HG02938 (cell line): ENCODE measurements at regions not wholly inside any gene's neighbourhood (a gene's known extent, or its start where the extent isn't known, plus 50 kb on each side); places are given as distances from the start of the nearest gene placed in this dataset.

ENCODE experiments used
- ATAC-seq: cut with Tn5 transposase; IDR thresholded peaks from one replicate; pipeline ENCODE4 v1.9.1; 2021; ENCODE audit warnings: mild to moderate bottlenecking, moderate library complexity; ENCODE audit not compliant: unreplicated experiment

DNA sequence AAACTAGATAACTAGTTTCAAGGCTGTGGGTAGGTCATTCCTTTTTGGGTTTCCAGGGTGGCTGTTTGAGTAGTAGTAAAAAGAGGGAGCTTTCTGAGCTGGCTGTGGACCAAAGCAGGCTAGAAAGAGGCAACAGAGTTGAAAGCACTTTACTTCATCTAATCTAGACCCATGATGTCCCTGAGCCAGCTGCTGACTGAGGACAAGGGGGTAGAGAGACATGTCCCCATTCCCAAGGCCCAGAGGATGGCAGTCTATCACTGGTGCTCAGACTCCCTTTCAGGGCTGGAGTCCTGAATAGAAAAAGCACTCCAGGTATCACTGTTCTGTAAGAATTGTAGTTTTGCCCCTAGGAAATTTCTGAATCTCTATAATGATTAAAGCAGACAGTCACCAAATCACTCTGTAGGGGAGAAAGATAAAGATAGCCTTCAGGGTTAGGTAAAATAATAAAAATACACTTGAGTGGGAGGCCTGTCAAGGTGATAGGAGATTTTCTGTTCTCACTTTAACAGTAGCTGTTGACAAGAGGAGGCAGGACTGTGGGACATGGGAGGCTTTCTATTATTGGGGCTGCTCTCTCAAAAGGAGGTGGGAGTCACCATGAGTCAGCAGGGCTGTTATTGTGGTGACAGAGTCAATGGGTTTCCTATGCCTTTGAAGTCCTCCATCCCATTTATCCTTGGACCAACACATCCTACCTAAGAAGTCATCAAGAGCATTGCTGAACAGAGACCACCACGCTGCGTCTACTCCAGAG, 190.2 kb upstream of the MPHOSPH6 start:
- no peak for ATAC-seq

DNA sequence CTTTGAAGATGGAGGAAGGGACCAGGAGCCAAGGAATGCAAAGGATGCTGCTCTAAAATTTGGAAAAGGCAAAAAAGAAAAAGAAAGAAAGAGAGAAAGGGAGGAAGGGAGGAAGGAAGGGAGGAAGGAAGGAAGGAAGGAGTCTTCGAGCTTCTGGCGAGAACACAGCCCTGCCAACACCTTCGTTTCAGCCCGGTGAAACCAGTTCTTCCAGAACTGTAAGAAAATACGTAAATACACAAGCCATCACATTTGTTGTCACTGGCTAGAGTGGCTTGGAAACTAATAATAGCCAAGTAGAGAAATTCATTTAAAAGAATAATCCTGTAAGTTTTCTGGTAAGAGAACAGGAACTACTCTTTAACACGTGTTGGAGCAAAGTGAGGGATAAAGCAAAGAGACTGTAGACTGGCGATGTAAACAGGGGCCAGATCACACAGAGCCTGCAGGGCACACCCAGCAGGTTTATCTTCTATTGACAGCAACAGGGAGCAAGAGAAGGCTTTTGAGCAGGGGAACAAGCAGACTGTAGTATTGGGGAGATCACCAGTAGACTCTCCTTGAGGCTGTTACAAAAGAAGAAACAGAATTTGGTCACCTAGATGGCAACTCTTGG, 188.7 kb upstream of the MPHOSPH6 start:
- ATAC-seq: no peak

DNA sequence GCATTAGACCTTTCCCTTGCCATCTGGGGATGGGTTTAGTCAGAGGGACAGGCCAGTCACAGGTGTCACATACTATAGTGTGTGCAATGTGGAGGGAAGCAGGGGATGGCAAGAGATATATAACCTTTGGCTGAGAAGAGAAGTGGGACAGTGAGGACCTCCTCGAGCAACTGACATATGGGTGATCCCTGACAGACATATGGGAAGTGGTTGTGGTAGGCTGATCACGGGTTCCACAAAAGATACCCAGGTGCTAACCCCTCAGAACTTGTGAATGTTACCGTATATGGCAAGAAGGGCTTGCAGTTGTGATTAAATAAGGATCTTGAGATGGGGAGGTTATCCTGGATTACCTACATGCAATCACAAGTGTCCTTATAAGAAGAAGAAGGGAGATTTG, 188.1 kb upstream of the MPHOSPH6 start:
- ATAC-seq: no peak

DNA sequence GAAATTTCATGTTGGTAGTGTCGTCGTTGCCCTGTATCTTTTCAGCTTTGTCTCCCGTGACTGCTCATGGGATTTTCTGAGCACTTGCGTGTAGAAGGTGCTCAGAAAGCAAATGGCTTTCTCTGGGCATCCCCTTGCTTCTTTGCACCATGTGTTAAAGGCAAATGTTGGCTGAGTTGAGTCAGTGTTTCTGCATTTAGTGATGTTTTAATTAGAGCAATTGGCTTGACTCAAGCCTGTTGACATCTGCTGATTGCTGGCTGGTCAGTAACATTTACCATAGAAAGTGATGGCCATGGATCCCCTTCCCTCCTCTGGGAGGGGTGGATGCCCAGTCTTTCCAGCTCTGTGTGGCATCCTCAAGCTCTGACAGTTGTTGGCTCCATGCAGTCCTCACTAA, 187.2 kb upstream of the MPHOSPH6 start:
- ATAC-seq: no peak

DNA sequence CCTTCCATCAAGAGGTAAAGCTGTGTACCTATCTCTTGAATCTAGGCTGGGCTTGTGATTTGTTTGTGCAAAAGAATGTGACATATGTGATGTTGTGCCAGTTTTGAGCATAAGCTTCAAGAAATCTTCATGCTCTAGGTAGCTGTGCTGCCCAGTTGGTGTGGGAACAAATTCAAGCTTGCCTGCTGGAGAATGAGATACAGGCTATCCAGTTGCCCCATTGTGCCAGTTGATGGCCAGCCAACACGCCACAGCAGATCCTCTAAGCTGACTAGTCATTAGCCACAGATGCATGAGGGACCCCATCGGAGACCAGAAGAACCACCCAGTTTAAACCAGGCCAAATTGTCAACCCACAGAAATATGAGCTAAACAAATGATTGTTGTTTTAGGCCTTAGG, 180.5 kb upstream of the MPHOSPH6 start:
- ATAC-seq: no peak

DNA sequence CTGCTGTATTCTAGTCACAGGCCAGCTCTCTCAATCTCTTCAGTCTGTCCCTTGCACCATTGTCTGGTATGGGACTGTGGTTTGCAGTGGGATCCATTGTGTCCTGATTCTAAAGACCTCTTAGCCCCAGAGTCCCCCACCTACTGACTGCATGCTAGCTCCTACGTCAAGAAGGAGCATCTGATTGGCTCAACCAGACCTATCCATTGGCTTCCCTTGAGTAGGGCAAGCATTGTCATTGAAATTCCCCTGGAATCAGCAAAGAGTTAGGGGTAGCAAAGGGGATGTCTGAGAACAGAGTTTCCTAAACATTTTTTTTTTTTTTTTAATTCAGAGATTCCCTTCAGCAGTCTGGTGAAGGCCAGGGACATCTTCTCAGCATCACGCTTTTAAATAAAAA, 175.3 kb upstream of the MPHOSPH6 start:
- ATAC-seq: no peak

DNA sequence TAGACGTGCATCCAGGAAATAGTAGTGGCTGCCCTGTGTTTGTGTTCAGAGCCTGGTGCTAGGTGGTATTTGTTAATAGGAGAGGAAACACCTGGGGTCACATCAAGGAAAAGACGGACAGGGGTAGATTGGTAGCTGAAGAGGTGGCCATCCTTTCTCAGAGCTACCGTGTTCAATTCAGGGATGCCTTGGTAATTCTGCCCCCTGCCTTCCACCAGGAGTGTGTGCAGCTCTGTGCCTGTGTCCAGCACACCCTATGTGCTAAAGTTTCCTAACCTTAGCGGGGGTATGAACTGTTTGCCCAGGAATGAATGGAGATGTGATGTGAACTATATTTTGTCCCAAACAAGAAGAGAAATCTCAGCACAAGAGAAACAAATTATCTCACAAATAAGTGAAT, 174.1 kb upstream of the MPHOSPH6 start:
- ATAC-seq: no peak

DNA sequence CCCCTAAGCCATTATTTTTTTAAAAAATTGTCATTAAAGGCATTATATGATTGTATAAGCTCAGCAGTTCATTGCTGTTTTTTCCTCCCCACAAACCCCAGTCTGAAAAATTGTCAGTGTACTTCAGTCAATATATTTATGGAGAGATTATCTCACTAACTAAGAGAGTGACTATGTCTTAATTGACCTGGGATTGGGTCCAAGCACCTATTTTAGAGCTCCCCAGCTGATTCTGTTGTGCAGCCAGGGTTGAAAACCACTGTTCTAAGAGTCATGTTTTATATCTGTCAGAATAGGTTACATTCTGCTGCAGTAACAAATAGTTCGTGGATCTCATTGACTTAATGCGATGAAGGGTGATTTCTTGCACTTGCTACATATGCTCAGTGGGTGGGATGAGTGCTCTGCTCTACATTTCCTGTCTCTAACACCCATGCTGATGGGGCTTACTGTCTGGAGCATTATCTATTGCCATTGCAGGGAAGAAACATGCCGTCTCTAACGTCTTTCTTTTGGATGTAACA, 171.2 kb upstream of the MPHOSPH6 start:
- no peak for ATAC-seq

DNA sequence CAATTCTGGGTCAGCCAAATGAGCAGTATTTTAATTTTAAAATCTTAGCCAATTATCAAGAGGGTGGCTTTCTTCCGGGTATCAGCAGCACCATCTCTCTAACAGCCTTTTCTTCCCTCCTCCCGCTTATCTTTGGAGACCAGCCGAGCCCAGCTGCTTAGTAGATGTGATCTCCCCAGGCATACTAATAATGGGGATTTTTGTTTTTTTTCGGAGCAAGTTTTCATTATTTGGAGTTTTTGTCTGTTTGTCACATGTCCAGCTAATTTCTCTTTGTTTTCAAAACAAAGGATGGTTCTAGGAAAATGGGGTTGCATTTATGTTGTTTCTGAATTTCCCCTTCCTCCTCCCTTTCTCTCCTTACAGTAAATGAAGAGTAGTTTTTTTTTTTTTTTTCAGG, 170.5 kb upstream of the MPHOSPH6 start:
- ATAC-seq: no peak

DNA sequence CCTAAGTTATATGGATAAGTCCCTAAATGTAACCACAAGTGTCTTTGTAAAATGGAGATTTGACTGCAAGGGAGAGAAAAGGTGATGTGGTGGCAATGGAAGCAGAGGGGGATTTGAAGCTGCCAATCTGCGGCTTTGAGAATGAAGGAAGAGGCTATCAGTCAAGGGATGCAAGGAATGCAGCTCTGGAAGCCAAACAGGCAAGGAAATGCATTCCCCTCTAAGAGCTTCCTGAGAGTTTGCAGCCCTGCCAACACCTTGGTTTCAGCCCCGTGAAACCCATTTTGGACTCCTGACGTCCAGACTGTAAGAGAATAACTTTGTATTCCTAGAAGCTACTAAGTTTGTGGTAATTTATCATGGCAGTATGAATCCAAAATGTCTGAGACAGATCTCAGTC, 167.3 kb upstream of the MPHOSPH6 start:
- no peak for ATAC-seq

DNA sequence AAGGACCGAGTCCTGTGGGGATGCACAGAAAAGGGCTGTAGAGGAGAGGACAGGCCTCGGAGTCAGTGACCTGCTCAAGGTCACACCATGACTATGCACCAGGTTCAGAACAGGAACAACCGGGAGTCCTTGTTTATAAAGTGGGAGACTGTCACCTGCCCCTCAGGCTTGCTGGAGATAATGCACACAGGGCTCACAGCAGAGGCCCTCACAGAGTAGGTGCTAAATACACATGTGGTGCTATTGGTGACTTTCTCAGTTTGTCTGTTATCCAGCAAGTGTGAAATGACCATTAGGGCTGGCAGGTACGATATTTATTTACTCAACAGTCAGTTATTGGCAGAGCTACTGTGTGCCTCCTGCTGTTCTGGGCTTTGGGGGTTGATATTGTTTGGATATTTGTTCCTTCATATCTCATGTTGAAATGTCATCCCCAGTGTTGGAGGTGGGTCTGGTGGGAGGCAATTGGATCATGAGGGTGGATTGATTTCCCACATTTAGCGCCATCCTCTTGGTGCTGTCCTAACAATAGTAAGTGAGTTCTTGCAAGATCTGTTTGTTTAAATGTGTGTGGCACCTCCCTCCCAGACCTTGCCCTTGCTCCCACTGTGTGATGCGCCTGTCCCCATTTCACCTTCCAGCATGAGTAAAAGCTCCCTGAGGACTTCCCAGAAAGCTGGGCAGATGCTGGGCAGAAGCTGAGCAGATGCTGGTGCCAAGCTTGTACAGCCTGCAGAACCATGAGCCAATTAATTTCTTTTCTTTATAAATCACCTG, 162.1 kb upstream of the MPHOSPH6 start:
- no peak for ATAC-seq

DNA sequence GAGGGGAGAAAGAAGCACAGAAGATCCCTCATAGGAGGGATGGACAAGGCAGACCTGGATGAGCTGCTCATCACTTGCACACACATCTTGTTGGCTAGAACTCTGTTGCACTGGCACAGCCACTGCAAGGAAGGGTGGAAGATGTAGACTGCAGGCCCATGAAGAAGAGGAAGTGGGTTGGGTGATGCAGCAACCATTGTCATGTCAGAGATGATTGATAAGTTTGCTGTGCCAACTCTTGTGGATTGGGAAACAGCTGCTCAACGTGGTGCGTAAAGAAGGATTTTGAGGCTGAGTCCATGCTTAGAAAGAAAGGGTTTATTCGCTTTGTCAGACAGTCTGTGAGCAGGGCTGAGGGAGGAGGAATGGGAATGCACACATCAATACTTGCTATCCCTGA, 161.4 kb upstream of the MPHOSPH6 start:
- ATAC-seq: no peak

DNA sequence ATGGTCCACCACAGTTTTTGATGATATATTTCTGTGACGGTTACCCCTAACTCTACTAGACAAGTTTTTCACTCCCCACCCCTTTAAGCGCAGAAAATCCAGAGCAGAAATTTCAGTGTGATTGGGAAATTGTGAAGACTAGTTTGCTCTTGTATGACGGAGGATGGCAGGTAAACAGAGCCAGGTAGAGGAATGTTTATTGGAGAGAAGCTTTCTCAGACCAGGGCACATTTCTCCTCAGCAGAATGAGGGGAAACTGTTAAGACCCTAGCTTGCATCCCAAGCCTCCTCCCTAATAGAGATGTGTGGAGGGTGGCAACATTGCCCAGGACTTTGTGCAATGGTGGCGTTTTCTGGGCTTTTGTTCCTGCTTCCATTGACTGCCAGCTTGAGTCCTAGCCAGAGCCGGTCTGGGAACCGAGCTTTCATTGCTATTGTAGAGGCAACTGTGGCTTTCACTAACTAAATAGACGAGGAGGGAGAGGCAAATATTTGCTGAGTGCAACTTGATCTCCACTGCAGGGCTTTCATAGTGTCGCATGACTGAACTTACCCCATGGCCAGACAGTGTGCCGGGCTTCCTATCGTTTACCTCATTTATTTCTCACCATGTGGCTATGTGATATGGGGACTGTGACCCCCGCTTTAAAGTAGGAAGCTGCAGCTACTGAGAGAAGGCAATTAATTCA, 159.6 kb upstream of the MPHOSPH6 start:
- ATAC-seq: no peak

DNA sequence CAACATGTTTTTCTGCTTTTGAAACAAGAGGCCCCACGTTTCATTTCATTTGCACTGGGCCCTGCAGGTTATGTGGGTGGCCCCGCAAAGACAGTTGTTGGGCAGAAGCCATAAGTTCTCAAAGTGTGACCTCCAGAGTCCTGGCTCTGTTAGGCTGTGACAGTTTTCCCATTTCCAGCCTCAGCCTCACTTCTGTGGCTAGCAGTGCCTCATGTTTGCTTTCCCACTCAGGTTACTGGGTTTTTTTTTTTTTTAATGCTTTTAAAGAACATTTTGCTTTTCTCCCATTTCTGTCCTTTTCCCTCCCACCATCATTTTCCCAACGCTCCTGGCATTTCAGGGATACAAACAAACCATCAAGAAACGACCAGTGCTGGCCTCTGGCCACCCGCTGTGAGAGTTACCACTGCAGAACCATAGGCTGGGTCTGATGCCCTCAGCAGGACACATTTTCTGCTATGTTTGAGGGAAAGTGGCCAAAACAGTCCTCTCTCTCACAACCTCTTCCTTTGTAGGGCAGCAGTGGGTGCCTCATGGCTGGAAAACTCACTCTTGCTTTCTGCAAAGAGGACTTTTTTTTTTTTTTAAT, 159.0 kb upstream of the MPHOSPH6 start:
- no peak for ATAC-seq

DNA sequence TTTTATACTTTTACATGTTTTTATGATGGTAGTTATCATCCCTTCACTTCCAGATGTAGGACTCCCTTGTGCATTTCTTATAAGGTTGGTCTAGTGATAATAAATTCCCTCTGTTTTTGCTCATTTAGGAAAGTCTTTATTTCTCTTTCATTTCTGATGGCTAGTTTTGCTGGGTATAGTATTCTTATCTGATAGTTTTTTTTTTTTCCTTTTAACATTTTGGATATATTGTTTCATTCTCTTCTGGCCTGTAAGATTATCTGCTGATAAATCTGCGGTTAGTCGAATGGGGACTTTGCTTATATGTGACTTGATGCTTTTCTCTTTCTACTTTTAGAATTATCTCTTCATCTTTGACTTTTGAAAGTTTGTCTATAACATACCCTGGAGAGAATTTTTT, 153.1 kb upstream of the MPHOSPH6 start:
- ATAC-seq: no peak

DNA sequence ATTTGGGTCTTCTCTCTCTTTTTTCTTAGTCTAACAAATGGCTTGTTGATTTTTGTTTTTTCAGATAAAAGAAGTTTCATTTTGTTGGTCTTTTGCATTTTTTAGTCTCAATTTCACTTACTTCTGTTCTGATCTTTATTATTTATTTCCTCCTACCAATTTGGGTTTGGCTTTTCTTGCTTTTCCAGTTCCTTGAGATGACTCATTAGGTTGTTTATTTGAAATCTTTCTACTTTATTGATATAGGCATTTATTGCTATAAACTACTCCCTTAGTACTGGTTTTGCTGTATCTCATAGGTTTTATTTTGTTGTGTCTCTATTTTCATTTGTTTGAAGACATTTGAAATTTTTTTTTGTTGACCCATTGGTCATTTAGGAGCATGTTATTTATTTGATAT, 152.2 kb upstream of the MPHOSPH6 start:
- no peak for ATAC-seq

DNA sequence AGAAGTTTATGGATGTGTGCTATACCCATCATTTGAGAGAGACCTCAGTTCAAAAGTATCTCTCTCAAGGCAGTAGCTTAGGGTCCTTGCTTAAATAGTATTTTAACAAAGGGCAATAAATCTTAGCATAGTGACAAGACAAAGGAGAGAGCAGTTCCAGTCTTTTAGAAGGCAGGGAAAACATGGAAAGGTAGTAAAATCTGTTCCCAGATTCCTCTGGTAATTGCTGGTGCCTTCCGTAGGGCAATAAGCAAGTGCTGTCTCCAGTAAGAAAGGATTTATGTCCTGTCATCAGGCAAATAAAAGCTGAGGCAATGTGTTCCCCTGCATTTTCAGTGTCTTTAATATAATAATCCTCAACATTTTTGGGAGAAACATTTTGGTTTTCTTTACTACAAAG, 149.0 kb upstream of the MPHOSPH6 start:
- ATAC-seq: no peak

DNA sequence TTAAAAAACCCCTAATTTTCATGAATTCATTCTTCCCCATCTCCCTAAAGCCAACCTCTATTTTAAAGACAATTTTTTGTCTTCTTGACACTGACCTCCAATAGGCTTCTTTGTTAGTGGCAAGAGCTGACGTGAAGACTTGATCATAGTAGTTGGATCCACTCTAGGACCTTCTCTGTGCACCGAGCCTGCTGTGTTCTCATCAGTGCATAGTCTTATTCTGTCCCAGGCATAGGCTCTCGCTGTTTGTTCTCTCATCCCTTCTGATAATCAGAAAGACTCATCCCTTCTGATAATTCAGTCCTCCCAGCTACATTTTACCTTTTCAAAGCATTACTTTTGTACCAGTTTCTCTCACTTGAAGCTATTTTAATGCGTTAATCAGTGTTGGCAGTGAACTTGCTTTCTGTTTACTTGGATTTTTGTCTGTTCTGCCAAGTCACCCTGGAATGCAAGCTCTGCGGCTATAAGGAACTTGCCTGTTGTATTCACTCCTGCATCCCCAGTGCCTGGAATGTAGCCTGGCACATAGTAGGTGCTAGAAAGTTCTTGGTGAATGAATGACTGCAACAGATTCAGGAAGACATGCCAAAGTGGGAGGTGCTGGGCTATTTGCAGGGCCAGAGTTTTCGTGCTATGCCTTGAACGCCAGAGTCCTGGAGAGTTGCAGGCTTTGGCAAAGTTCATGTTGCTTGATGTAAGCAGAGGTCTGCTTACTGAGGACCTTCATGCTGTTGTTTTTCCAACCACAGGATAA, 147.6 kb upstream of the MPHOSPH6 start:
- no peak for ATAC-seq

DNA sequence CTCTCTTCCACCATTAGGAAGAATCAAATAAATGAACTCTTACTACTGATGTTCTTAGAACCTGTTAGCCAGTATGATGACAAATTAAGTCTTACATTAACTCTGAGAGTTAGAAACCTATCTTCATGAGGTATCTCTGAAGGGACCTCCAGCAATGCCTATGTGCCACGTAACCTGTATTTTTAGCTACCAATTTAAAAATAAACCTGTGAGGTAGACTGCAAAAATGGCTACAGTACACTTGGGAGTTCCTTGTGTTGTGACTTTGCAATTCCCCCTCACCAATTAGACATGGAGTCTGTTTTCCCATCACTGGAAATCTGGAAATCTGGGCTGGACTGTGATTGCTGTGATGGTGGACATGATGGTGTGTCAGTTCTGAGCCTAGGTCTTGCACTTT, 143.7 kb upstream of the MPHOSPH6 start:
- ATAC-seq: no peak

DNA sequence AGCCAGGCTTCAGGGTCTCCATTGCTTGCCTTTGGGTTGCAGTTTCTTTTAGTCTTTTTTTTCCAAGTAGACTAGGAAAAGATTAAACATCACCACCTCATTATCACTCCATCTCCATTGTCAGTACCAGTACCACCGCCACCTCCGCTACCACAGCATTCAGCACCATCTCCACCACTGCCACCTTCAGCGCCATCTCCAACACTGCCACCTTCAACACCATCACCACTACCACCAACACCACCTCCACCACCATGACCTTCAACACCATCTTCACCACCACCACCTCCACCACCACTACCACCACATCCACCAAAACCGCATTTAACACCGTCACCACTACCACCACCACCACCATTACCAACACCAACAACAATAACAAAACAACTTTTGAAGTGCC, 141.5 kb upstream of the MPHOSPH6 start:
- no peak for ATAC-seq
